Smooth muscle cell (in vitro differentiated cells): ENCODE measurements at regions not wholly inside any gene's neighbourhood (a gene's known extent, or its start where the extent isn't known, plus 50 kb on each side); places are given as distances from the start of the nearest gene placed in this dataset.

Experiments
- DNase-seq: peaks from one replicate; lab custom pipeline; 2025; ENCODE audit not compliant: unreplicated experiment; lab: John Stamatoyannopoulos, UW
- H2AFZ ChIP-seq: fragments of 200-600 bp; sonication (generic); 2 replicates; pipeline ENCODE4 v1.6.0; 2016; ENCODE audit warnings: antibody characterized with exemption, low read depth, mild to moderate bottlenecking
- H3F3A ChIP-seq: fragments of 200-600 bp; sonication (generic); 2 replicates; pipeline ENCODE4 v1.6.0; 2017; ENCODE audit warnings: antibody characterized with exemption, low read depth
- H3K27ac ChIP-seq: fragments of 200-600 bp; sonication (generic); 2 replicates; pipeline ENCODE4 v1.5.1; 2016; ENCODE audit warnings: low read depth, mild to moderate bottlenecking
- H3K27me3 ChIP-seq: fragments of 200-600 bp; sonication (generic); 2 replicates; pipeline ENCODE4 v1.6.1; 2016; ENCODE audit warnings: low read depth, mild to moderate bottlenecking
- H3K36me3 ChIP-seq: fragments of 200-600 bp; sonication (generic); 2 replicates; pipeline ENCODE4 v1.5.1; 2016; ENCODE audit warnings: low read depth
- H3K4me1 ChIP-seq: fragments of 200-600 bp; sonication (generic); 2 replicates; pipeline ENCODE4 v1.5.1; 2016; ENCODE audit warnings: low read depth
- H3K4me2 ChIP-seq: fragments of 200-600 bp; sonication (generic); 2 replicates; pipeline ENCODE4 v1.6.0; 2016; ENCODE audit warnings: mild to moderate bottlenecking
- H3K4me3 ChIP-seq: fragments of 200-600 bp; sonication (generic); 2 replicates; pipeline ENCODE4 v1.5.1; 2016; ENCODE audit warnings: mild to moderate bottlenecking
- H3K79me2 ChIP-seq: fragments of 200-600 bp; sonication (generic); 2 replicates; pipeline ENCODE4 v1.6.0; 2016; ENCODE audit warnings: low read depth, mild to moderate bottlenecking
- H3K9ac ChIP-seq: fragments of 200-600 bp; sonication (generic); 2 replicates; pipeline ENCODE4 v1.6.0; 2016; ENCODE audit warnings: low read depth
- H3K9me3 ChIP-seq: fragments of 200-600 bp; sonication (generic); replicated peaks from 2 replicates; pipeline ENCODE4 v1.5.1; 2016; ENCODE audit warnings: low read depth
- H4K20me1 ChIP-seq: fragments of 200-600 bp; sonication (generic); 2 replicates; pipeline ENCODE4 v1.6.0; 2016; ENCODE audit warnings: low read depth
- WGBS: methylation state at CpG from one replicate; pipeline ENCODE4 v1.1.7; 2016; ENCODE audit warnings: low lambda C conversion rate; 5-methylcytosine and 5-hydroxymethylcytosine counted together
- TF ChIP-seq, protein P1 (sequence below): fragments of 200-600 bp; sonication (generic); IDR thresholded peaks from 2 replicates; pipeline ENCODE4 v1.5.1; 2017; ENCODE audit warnings: borderline replicate concordance, mild to moderate bottlenecking, antibody characterized with exemption; ENCODE audit not compliant: insufficient read depth, poor library complexity, severe bottlenecking

DNA sequence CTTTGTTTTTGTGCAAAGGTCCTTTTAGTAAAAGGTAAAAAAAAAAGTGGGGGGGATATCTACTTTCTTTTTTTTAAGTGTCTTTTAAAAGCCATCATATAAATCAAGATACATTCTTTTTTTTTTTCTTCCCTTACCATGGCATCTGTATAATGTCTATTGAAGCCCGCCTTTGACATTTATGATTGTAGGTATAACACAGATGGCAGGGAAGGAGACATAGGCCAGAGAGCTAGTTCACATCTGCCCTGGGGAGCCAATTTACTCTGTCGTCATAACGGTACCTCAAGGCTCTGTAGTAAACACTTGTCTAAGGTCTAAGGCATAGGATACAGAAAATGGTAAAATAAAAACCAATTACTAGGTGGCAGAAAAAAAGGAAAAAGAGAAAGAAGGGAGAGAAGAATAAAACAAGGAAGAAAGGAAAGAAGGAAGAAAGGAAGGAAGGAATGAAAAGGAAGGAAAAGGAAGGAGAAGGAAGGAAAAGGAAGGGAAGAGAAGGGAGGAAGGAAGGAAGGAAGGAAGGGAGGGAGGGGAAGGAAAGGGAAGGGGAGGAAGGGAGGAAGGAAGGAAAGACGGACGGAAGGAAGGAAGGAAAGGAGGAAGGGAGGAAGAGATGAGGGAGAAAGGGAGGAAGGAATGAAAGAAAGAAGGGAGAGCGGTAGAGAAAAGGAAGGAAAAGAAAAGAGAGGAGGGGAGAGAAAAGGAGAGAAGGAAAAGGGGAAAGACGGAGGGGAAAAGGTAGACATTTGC is 343.5 kb downstream of the RBM43 start:
- no peak overlapping the region for H2AFZ ChIP-seq
- H3K4me3 ChIP-seq: no peak overlapping the region
- no peak overlapping the region for H3K27ac ChIP-seq
- no peak overlapping the region for H3K4me2 ChIP-seq
- no peaks in the 10 kb centered on the region for H3K36me3 ChIP-seq
- H3K27me3 ChIP-seq: no peaks in the 10 kb centered on the region
- no peak for DNase-seq
- H3K79me2 ChIP-seq: no peaks in the 10 kb centered on the region
- H4K20me1 ChIP-seq: no peaks in the 10 kb centered on the region
- WGBS: 77% methylated on average over 7 of the region's 7 CpGs
- no peak overlapping the region for H3K9ac ChIP-seq
- TF ChIP-seq, protein P1, sequence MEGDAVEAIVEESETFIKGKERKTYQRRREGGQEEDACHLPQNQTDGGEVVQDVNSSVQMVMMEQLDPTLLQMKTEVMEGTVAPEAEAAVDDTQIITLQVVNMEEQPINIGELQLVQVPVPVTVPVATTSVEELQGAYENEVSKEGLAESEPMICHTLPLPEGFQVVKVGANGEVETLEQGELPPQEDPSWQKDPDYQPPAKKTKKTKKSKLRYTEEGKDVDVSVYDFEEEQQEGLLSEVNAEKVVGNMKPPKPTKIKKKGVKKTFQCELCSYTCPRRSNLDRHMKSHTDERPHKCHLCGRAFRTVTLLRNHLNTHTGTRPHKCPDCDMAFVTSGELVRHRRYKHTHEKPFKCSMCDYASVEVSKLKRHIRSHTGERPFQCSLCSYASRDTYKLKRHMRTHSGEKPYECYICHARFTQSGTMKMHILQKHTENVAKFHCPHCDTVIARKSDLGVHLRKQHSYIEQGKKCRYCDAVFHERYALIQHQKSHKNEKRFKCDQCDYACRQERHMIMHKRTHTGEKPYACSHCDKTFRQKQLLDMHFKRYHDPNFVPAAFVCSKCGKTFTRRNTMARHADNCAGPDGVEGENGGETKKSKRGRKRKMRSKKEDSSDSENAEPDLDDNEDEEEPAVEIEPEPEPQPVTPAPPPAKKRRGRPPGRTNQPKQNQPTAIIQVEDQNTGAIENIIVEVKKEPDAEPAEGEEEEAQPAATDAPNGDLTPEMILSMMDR: no peak
- no peaks in the 10 kb centered on the region for H3F3A ChIP-seq
- H3K9me3 ChIP-seq: no peaks in the 10 kb centered on the region
- H3K4me1 ChIP-seq: no peaks in the 10 kb centered on the region

DNA sequence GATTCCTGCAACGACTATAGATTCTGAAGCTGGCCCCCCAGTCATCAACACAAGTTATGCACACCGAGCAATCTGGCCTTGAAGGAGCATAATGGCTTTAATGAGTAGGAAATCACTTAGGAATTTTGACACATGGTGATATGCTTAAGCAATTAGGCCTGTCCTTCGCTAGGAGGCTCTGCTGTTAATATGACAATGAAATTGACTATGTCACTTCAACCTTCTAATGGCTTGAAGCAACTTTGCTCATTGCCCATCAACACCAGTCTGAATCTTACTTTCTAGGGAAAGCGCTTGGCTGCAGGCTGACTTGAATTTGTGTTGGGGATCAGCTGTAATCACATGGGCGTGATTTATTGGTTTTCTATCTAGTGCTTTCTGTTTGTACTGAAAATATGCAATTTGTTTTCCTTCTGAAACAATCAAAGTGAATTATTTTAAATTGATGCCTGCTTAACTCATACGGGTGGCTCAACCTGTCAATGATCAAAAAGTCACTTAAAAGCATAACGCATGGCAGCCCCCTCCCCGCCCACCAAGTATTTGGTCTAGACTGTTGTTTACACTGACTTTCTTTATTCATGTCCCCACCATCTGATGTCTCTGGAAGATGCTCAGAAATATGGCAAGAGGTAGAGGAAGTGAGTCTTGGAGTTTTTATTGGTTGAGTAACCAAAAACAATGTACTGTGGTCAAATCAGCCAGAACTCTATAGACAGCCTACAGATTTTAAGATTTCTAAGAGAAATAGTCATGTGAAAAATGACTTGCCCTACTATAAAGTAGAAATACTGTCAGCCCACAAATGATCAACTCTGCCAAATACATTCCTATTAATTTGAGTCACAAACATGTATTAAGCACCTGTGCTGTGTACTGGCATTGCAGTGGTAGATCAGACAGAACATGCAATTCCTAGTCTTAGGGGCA is 344.9 kb downstream of the RBM43 start:
- Histone ChIP-seq H4K20me1 (no peaks in the 10 kb centered on the region), H3K79me2 (no peaks in the 10 kb centered on the region), H3K4me2 (no peak overlapping the region), H3K4me1 (no peaks in the 10 kb centered on the region), H3K9ac (no peak overlapping the region), H3K4me3 (no peak overlapping the region), H3K36me3 (no peaks in the 10 kb centered on the region), H3K9me3 (no peaks in the 10 kb centered on the region), H3K27me3 (no peaks in the 10 kb centered on the region), H2AFZ (no peak overlapping the region), H3F3A (no peaks in the 10 kb centered on the region), H3K27ac (no peak overlapping the region)
- TF ChIP-seq, protein P1: no peak
- DNase-seq: no peak
- WGBS: 83% methylated on average over 8 of the region's 8 CpGs

DNA sequence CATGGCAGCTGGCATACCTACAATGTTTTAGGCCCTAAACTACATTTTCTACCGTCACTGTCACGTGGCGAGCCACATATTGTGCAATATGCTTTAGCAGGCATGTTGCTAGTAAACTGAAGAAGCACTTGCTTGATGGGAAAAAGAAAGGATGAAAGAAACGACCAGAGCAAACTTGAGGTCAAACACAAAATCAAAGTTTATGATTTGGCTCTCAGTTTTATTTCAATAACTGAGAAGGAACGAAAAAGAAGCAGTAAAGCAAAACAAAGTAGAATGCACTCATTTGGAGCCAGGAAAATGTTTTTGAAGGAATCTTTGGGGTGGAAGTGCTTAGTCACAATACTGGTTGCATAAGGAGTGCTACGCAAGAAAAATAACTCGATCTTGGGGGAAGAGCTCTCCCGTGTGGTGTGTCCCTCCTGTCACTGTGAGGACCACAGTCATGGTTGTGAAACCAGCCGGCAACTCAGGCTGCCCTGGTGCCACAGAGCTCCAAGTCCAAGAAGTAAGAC is 349.8 kb downstream of the RBM43 start:
- WGBS: 21% methylated on average over 9 of the region's 9 CpGs
- Histone ChIP-seq H3K9ac (no peak overlapping the region), H3K9me3 (no peaks in the 10 kb centered on the region), H3K4me1 (no peaks in the 10 kb centered on the region), H3K36me3 (no peaks in the 10 kb centered on the region), H3K4me2 (peak overlapping the region; percentile 44), H3F3A (no peaks in the 10 kb centered on the region), H3K79me2 (no peaks in the 10 kb centered on the region), H2AFZ (peak overlapping the region; percentile 29), H3K27ac (peak overlapping the region; percentile 55), H3K4me3 (no peak overlapping the region), H3K27me3 (no peaks in the 10 kb centered on the region), H4K20me1 (no peaks in the 10 kb centered on the region)
- TF ChIP-seq, protein P1: peak; percentile 8
- no peak for DNase-seq
